ENCODE measurements at regions not wholly inside any gene's neighbourhood (a gene's known extent, or its start where the extent isn't known, plus 50 kb on each side); places are given as distances from the start of the nearest gene placed in this dataset.

GRCh38 chr22:47456031-47456430 is 693.6 kb downstream of the TBC1D22A start:
- Histone ChIP-seq H2AFZ (no peak overlapping the region), H3K9me2 (ENCODE audit: insufficient read depth) (no peaks in the 10 kb centered on the region), H3F3A (ENCODE audit: insufficient read depth) (no peaks in the 10 kb centered on the region), H3K9me3 (ENCODE audit: low read depth) (peaks cover 7% of the 10 kb centered on the region), H3K27ac (no peak overlapping the region), H3K4me3 (no peak overlapping the region), H3K9ac (no peak overlapping the region), H3K36me3 (ENCODE audit: low read depth) (no peaks in the 10 kb centered on the region), H4K20me1 (ENCODE audit: insufficient read depth) (no peaks in the 10 kb centered on the region), H3K4me2 (ENCODE audit: unreplicated experiment) (no peak overlapping the region), H3K4me1 (ENCODE audit: insufficient read depth) (no peaks in the 10 kb centered on the region), H3K27me3 (replicated peaks; ENCODE audit: insufficient read depth) (no peaks in the 10 kb centered on the region), H3K79me2 (ENCODE audit: insufficient read depth) (no peaks in the 10 kb centered on the region)
- 34 to 44% methylated on average over 11 of the region's 11 CpGs for WGBS, 2 experiments (ENCODE audit: low coverage in 1 of 2, low lambda C conversion rate in 2 of 2, missing lambda C conversion rate in 2 of 2)
- no peak for DNase-seq
- in situ Hi-C loops (cut with MboI), result no loop called here
- TF ChIP-seq EZH2phosphoT487 (IDR thresholded peaks at IDR 0.05; ENCODE audit: insufficient read depth, low read depth), result no peak
- no peak for TF ChIP-seq EZH2 (IDR thresholded peaks at IDR 0.05; ENCODE audit: insufficient read depth, poor library complexity, severe bottlenecking)

DNA sequence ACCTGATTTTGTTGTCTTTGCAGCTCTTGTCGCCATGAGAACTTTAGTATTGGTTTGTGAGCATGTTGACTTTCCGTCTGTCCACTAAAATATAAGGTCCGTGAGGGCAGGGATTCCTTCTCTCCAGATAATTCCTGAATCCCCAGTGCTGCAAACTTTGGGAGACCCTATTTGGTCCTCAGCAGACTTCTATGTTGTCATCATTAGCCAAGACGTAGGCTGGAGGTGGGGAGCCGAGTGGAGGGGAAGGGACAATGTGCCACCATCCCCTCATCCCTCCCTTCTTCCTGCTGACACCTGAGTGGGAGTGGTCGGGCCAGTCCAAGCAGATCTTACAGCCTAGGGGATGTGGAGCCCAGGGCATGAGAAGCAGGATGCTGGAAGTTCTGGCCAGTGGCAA is 690.6 kb downstream of the TBC1D22A start:
- WGBS, 2 experiments (ENCODE audit: low coverage in 1 of 2, low lambda C conversion rate in 2 of 2, missing lambda C conversion rate in 2 of 2), result 44 to 45% methylated on average over 6 of the region's 6 CpGs
- in situ Hi-C loops (cut with MboI), result no loop called here

GRCh38 chr22:47452184-47452583 is 689.7 kb downstream of the TBC1D22A start:
- H2AFZ ChIP-seq, result no peak overlapping the region
- 77 to 92% methylated on average over 2 of the region's 2 CpGs for WGBS, 2 experiments (ENCODE audit: low coverage in 1 of 2, low lambda C conversion rate in 2 of 2, missing lambda C conversion rate in 2 of 2)

More for the DNA sequence above, 690.6 kb downstream of the TBC1D22A start:
- no peak for DNase-seq
- Histone ChIP-seq H3K36me3 (ENCODE audit: low read depth) (no peaks in the 10 kb centered on the region), H3K4me1 (ENCODE audit: insufficient read depth) (no peaks in the 10 kb centered on the region), H3K27me3 (replicated peaks; ENCODE audit: insufficient read depth) (no peaks in the 10 kb centered on the region), H3K9me2 (ENCODE audit: insufficient read depth) (no peaks in the 10 kb centered on the region), H3K4me3 (no peak overlapping the region), H3K27ac (no peak overlapping the region), H3F3A (ENCODE audit: insufficient read depth) (no peaks in the 10 kb centered on the region), H2AFZ (no peak overlapping the region), H3K9ac (no peak overlapping the region), H4K20me1 (ENCODE audit: insufficient read depth) (no peaks in the 10 kb centered on the region), H3K9me3 (ENCODE audit: low read depth) (peaks cover 7% of the 10 kb centered on the region), H3K4me2 (ENCODE audit: unreplicated experiment) (no peak overlapping the region), H3K79me2 (ENCODE audit: insufficient read depth) (no peaks in the 10 kb centered on the region)
- TF ChIP-seq EZH2phosphoT487 (IDR thresholded peaks at IDR 0.05; ENCODE audit: insufficient read depth, low read depth) (no peak), EZH2 (IDR thresholded peaks at IDR 0.05; ENCODE audit: insufficient read depth, poor library complexity, severe bottlenecking) (no peak)

DNA sequence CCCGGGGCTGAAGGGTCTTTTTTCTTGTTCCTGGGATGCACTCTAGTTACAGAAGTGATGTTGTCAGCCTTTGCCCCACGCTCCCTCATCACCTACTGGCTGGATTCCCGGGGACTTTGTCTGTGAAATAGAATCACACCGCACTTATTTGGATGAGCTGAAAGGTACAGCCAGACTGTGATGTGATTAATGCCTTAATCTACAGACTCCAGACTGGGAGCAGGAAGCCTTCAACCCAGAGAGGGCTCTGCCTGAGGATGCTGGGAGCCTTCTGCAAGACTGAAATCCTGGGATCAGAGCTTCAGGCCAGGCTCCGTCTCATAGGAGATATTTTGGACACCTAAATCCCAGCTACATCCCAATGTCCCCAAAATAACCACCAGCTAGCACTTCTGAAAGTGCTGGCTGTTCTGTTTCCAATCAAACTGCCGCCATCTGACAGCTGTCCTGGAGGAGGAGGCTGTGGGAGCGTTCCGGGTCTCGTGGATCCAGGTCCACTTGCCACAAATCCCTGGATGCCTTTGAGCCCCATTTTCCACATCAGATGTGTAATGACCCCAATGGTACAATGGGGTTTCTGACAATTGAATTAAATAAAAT is 688.5 kb downstream of the TBC1D22A start:
- no peaks in the 10 kb centered on the region for H3K9me2 ChIP-seq (ENCODE audit: insufficient read depth)
- H4K20me1 ChIP-seq (ENCODE audit: insufficient read depth), result no peaks in the 10 kb centered on the region
- TF ChIP-seq EZH2phosphoT487 (IDR thresholded peaks at IDR 0.05; ENCODE audit: insufficient read depth, low read depth) (no peak), EZH2 (IDR thresholded peaks at IDR 0.05; ENCODE audit: insufficient read depth, poor library complexity, severe bottlenecking) (no peak)
- no peak overlapping the region for H3K4me3 ChIP-seq
- no peak for DNase-seq
- H3K9ac ChIP-seq, result no peak overlapping the region
- H3F3A ChIP-seq (ENCODE audit: insufficient read depth), result no peaks in the 10 kb centered on the region
- peaks cover 7% of the 10 kb centered on the region for H3K9me3 ChIP-seq (ENCODE audit: low read depth)
- H3K27ac ChIP-seq, result no peak overlapping the region
- no peaks in the 10 kb centered on the region for H3K79me2 ChIP-seq (ENCODE audit: insufficient read depth)
- H3K27me3 ChIP-seq (replicated peaks; ENCODE audit: insufficient read depth), result no peaks in the 10 kb centered on the region
- 16 to 19% methylated on average over 9 of the region's 9 CpGs for WGBS, 2 experiments (ENCODE audit: low coverage in 1 of 2, low lambda C conversion rate in 2 of 2, missing lambda C conversion rate in 2 of 2)
- no peaks in the 10 kb centered on the region for H3K4me1 ChIP-seq (ENCODE audit: insufficient read depth)
- no peaks in the 10 kb centered on the region for H3K36me3 ChIP-seq (ENCODE audit: low read depth)
- H2AFZ ChIP-seq, result no peak overlapping the region
- H3K4me2 ChIP-seq (ENCODE audit: unreplicated experiment), result no peak overlapping the region
- in situ Hi-C loops (cut with MboI), result no loop called here

More at GRCh38 chr22:47452184-47452583, 689.7 kb downstream of the TBC1D22A start:
- Histone ChIP-seq H3K9me3 (ENCODE audit: low read depth) (peaks cover 7% of the 10 kb centered on the region), H3F3A (ENCODE audit: insufficient read depth) (no peaks in the 10 kb centered on the region), H3K9ac (no peak overlapping the region), H3K27ac (no peak overlapping the region), H3K4me3 (no peak overlapping the region), H3K4me2 (ENCODE audit: unreplicated experiment) (no peak overlapping the region), H3K79me2 (ENCODE audit: insufficient read depth) (no peaks in the 10 kb centered on the region), H3K4me1 (ENCODE audit: insufficient read depth) (no peaks in the 10 kb centered on the region), H3K9me2 (ENCODE audit: insufficient read depth) (no peaks in the 10 kb centered on the region), H4K20me1 (ENCODE audit: insufficient read depth) (no peaks in the 10 kb centered on the region), H3K27me3 (replicated peaks; ENCODE audit: insufficient read depth) (no peaks in the 10 kb centered on the region), H3K36me3 (ENCODE audit: low read depth) (no peaks in the 10 kb centered on the region)
- DNase-seq, result no peak
- in situ Hi-C loops (cut with MboI), result no loop called here
- TF ChIP-seq EZH2phosphoT487 (IDR thresholded peaks at IDR 0.05; ENCODE audit: insufficient read depth, low read depth), result no peak
- no peak for TF ChIP-seq EZH2 (IDR thresholded peaks at IDR 0.05; ENCODE audit: insufficient read depth, poor library complexity, severe bottlenecking)
